OCI-LY7 (cell line): ENCODE measurements at regions not wholly inside any gene's neighbourhood (a gene's known extent, or its start where the extent isn't known, plus 50 kb on each side); places are given as distances from the start of the nearest gene placed in this dataset.

Experiments
- BruUV-seq: library from RNA; stranded (reverse); fragments of 400-500 nt; replicated peaks from 2 replicates; lab custom pipeline; 2021; lab: Mats Ljungman, UMichigan
- CTCF ChIA-PET: fragments of 300-600 bp; sonication (Branson Sonifier 250); formaldehyde crosslinking; loops from one replicate; lab custom pipeline; 2022; ENCODE audit warnings: antibody characterized with exemption; ENCODE audit not compliant: unreplicated experiment; lab: Charles Lee
- POLR2A ChIA-PET: fragments of 300-600 bp; sonication (Branson Sonifier 250); formaldehyde crosslinking; loops from one replicate; lab custom pipeline; 2022; ENCODE audit warnings: antibody characterized with exemption; lab: Charles Lee
- DNase-seq: peaks from one replicate; pipeline ENCODE4 v3.0.0-alpha.2; 2015; ENCODE audit warnings: low spot score
- H2AFZ ChIP-seq: fragments of 200-600 bp; sonication (generic), shearing (Covaris generic); 2 replicates; pipeline ENCODE4 v1.6.1; 2014; ENCODE audit warnings: mild to moderate bottlenecking, antibody characterized with exemption, low read length, moderate library complexity
- H3K27ac ChIP-seq: fragments of 200-600 bp; sonication (generic); 2 replicates; pipeline ENCODE4 v1.5.1; 2014; ENCODE audit warnings: mixed run types, low read depth, mild to moderate bottlenecking, moderate library complexity, low read length, inconsistent platforms; ENCODE audit not compliant: poor library complexity, severe bottlenecking
- H3K36me3 ChIP-seq: fragments of 200-600 bp; sonication (generic); 2 replicates; pipeline ENCODE4 v1.6.1; 2014; ENCODE audit warnings: mild to moderate bottlenecking, antibody characterized with exemption, low read length, moderate library complexity, mixed read lengths; ENCODE audit not compliant: insufficient read depth
- H3K4me1 ChIP-seq: fragments of 200-600 bp; sonication (generic); 2 replicates; pipeline ENCODE4 v1.5.1; 2014; ENCODE audit warnings: mild to moderate bottlenecking, low read length; ENCODE audit not compliant: insufficient read depth, poor library complexity, severe bottlenecking
- H3K4me2 ChIP-seq: fragments of 200-600 bp; sonication (generic); 2 replicates; pipeline ENCODE4 v1.6.1; 2014; ENCODE audit warnings: mild to moderate bottlenecking, low read length
- H3K4me3 ChIP-seq: fragments of 200-600 bp; sonication (generic); 2 replicates; pipeline ENCODE4 v1.5.1; 2014; ENCODE audit warnings: mild to moderate bottlenecking, low read depth, low read length; ENCODE audit not compliant: poor library complexity, severe bottlenecking
- H3K79me2 ChIP-seq: fragments of 200-600 bp; sonication (generic); 2 replicates; pipeline ENCODE4 v1.6.1; 2016; ENCODE audit warnings: low read depth, mild to moderate bottlenecking, low read length, moderate library complexity, mixed read lengths; ENCODE audit not compliant: insufficient read depth
- H3K9me2 ChIP-seq: fragments of 200-600 bp; sonication (generic); 2 replicates; pipeline ENCODE4 v1.6.1; 2016; ENCODE audit warnings: mild to moderate bottlenecking, low read length, mixed read lengths; ENCODE audit not compliant: insufficient read depth
- H3K9me3 ChIP-seq: fragments of 200-600 bp; sonication (generic); 2 replicates; pipeline ENCODE4 v1.6.1; 2014; ENCODE audit warnings: mild to moderate bottlenecking, mixed run types, low read length, mixed read lengths
- H4K20me1 ChIP-seq: fragments of 200-600 bp; sonication (generic); 2 replicates; pipeline ENCODE4 v1.6.1; 2014; ENCODE audit warnings: mild to moderate bottlenecking, antibody characterized with exemption, low read length, moderate library complexity, mixed read lengths; ENCODE audit not compliant: insufficient read depth
- CTCF ChIP-seq: fragments of 200-600 bp; sonication (generic); conservative IDR thresholded peaks from 2 replicates; pipeline ENCODE4 v1.5.1; 2014; ENCODE audit warnings: mild to moderate bottlenecking, antibody characterized with exemption, low read length, moderate library complexity, mixed read lengths
- EZH2phosphoT487 ChIP-seq: fragments of 200-600 bp; sonication (generic); IDR thresholded peaks from 2 replicates; pipeline ENCODE4 v1.6.1; 2018; ENCODE audit warnings: low read depth, borderline replicate concordance, mild to moderate bottlenecking, mixed run types, antibody characterized with exemption, low read length, moderate library complexity, mixed read lengths
- intact Hi-C: fragments of 100-400 bp; cut with micrococcal nuclease; formaldehyde crosslinking; loops from one replicate; pipeline ENCODE4 v1.10.0; 2022; ENCODE audit not compliant: unreplicated experiment

- ChIA-PET POLR2A (no interaction called here), CTCF (no interaction called here)
- no peaks in the 10 kb centered on the region for H3K4me1 ChIP-seq
- H2AFZ ChIP-seq: no peak overlapping the region
- H3K36me3 ChIP-seq: no peaks in the 10 kb centered on the region
- H3K79me2 ChIP-seq: no peaks in the 10 kb centered on the region
- DNase-seq: no peak
- H3K4me3 ChIP-seq: no peak overlapping the region
- H3K27ac ChIP-seq: no peak overlapping the region
- TF ChIP-seq CTCF (no peak), EZH2phosphoT487 (no peak)
- H3K9me3 ChIP-seq: no peaks in the 10 kb centered on the region
- no TSS peak for BruUV-seq
- intact Hi-C loops: no loop called here
- H4K20me1 ChIP-seq: no peaks in the 10 kb centered on the region
- H3K9me2 ChIP-seq: no peaks in the 10 kb centered on the region
- H3K4me2 ChIP-seq: no peak overlapping the region
Observed at GRCh38 chr1:82907313-82907712, 1091.6 kb downstream of the TTLL7 start.

- CTCF ChIA-PET: no interaction called here
- Histone ChIP-seq H3K79me2 (no peaks in the 10 kb centered on the region), H3K4me3 (no peak overlapping the region), H3K4me2 (no peak overlapping the region), H3K9me3 (no peaks in the 10 kb centered on the region), H3K27ac (no peak overlapping the region), H3K9me2 (no peaks in the 10 kb centered on the region), H3K36me3 (no peaks in the 10 kb centered on the region), H2AFZ (no peak overlapping the region), H3K4me1 (no peaks in the 10 kb centered on the region), H4K20me1 (no peaks in the 10 kb centered on the region)
- intact Hi-C loops: no loop called here
- DNase-seq: no peak
- POLR2A ChIA-PET: no interaction called here
- no peak for TF ChIP-seq CTCF
- BruUV-seq: no TSS peak
Observed at GRCh38 chr1:82903626-82904025, 1095.3 kb downstream of the TTLL7 start.

GRCh38 chr1:82901561-82901960 lies 1097.4 kb downstream of the TTLL7 start:
- no peaks in the 10 kb centered on the region for H3K9me2 ChIP-seq
- POLR2A ChIA-PET: interaction anchor here (0.8 kb wide), 1 partner anchor 13 kb away, joined by 3 read pairs; no protein-coding TSS in a partner anchor
- CTCF ChIA-PET: no interaction called here
- no peak overlapping the region for H3K27ac ChIP-seq
- no peaks in the 10 kb centered on the region for H4K20me1 ChIP-seq
- no TSS peak for BruUV-seq
- intact Hi-C loops: no loop called here
- H2AFZ ChIP-seq: no peak overlapping the region
- no peak for DNase-seq
- no peak overlapping the region for H3K4me2 ChIP-seq
- H3K4me1 ChIP-seq: no peaks in the 10 kb centered on the region
- no peaks in the 10 kb centered on the region for H3K36me3 ChIP-seq
- TF ChIP-seq CTCF (no peak), EZH2phosphoT487 (no peak)
- no peaks in the 10 kb centered on the region for H3K79me2 ChIP-seq
- no peak overlapping the region for H3K4me3 ChIP-seq
- H3K9me3 ChIP-seq: no peaks in the 10 kb centered on the region
